ENCODE measurements at regions not wholly inside any gene's neighbourhood (a gene's known extent, or its start where the extent isn't known, plus 50 kb on each side); places are given as distances from the start of the nearest gene placed in this dataset.

GRCh38 chr2:19035238-19035637, 323.2 kb downstream of the OSR1 start:
- TF ChIP-seq CTCF (conservative IDR thresholded peaks at IDR 0.05; ENCODE audit: low read length) = no peak
- no peak overlapping the region for H3K4me3 ChIP-seq (ENCODE audit: low read length)
- peak; percentile 85 for DNase-seq (ENCODE audit: low read depth)

GRCh38 chr2:19033240-19033639, 325.2 kb downstream of the OSR1 start:
- no peak for DNase-seq (ENCODE audit: low read depth)
- TF ChIP-seq CTCF (conservative IDR thresholded peaks at IDR 0.05; ENCODE audit: low read length) = peak; percentile 1; the same call in 1 of the 2 replicates
- H3K4me3 ChIP-seq (ENCODE audit: low read length) = no peak overlapping the region

- no peak for DNase-seq (ENCODE audit: low read depth)
Measured at GRCh38 chr2:19031642-19032041, 326.8 kb downstream of the OSR1 start.

GRCh38 chr2:19029655-19030054, 328.8 kb downstream of the OSR1 start:
- TF ChIP-seq CTCF (conservative IDR thresholded peaks at IDR 0.05; ENCODE audit: low read length) = no peak
- no peak for DNase-seq (ENCODE audit: low read depth)
- H3K4me3 ChIP-seq (ENCODE audit: low read length) = no peak overlapping the region

More at GRCh38 chr2:19031642-19032041, 326.8 kb downstream of the OSR1 start:
- H3K4me3 ChIP-seq (ENCODE audit: low read length) = no peak overlapping the region
- no peak for TF ChIP-seq CTCF (conservative IDR thresholded peaks at IDR 0.05; ENCODE audit: low read length)

GRCh38 chr2:19028587-19029375, 329.6 kb downstream of the OSR1 start:
- no peak for TF ChIP-seq CTCF (conservative IDR thresholded peaks at IDR 0.05; ENCODE audit: low read length)
- no peak overlapping the region for H3K4me3 ChIP-seq (ENCODE audit: low read length)
- DNase-seq (ENCODE audit: low read depth) = no peak

GRCh38 chr2:19027626-19028025, 330.8 kb downstream of the OSR1 start:
- no peak overlapping the region for H3K4me3 ChIP-seq (ENCODE audit: low read length)
- TF ChIP-seq CTCF (conservative IDR thresholded peaks at IDR 0.05; ENCODE audit: low read length) = no peak
- no peak for DNase-seq (ENCODE audit: low read depth)

- TF ChIP-seq CTCF (conservative IDR thresholded peaks at IDR 0.05; ENCODE audit: low read length) = no peak
- DNase-seq (ENCODE audit: low read depth) = no peak
- no peak overlapping the region for H3K4me3 ChIP-seq (ENCODE audit: low read length)
Measured at GRCh38 chr2:19026261-19026660, 332.2 kb downstream of the OSR1 start.
